KOPT-K1 (cell line): ENCODE measurements at regions not wholly inside any gene's neighbourhood (a gene's known extent, or its start where the extent isn't known, plus 50 kb on each side); places are given as distances from the start of the nearest gene placed in this dataset.
"Not testable (repeated sequence)": the region's sequence is repeated elsewhere in the genome, so short reads cannot be mapped to it uniquely, and the experiment has no call there.

ENCODE experiments used
- H3K27ac ChIP-seq: fragments of 200-600 bp; sonication (generic); 2 replicates; pipeline ENCODE4 v1.5.1; 2016; ENCODE audit warnings: antibody characterized with exemption, mild to moderate bottlenecking, low read depth, low read length; ENCODE audit not compliant: poor library complexity, severe bottlenecking
- H3K36me3 ChIP-seq: fragments of 200-600 bp; sonication (generic); 2 replicates; pipeline ENCODE4 v1.5.1; 2017; ENCODE audit warnings: antibody characterized with exemption, mild to moderate bottlenecking, low read length, moderate library complexity; ENCODE audit not compliant: insufficient read depth
- H3K9me3 ChIP-seq: fragments of 200-600 bp; sonication (generic); 2 replicates; pipeline ENCODE4 v1.5.1; 2017; ENCODE audit warnings: antibody characterized with exemption, low read length, mild to moderate bottlenecking; ENCODE audit not compliant: insufficient read depth, poor library complexity, severe bottlenecking

DNA sequence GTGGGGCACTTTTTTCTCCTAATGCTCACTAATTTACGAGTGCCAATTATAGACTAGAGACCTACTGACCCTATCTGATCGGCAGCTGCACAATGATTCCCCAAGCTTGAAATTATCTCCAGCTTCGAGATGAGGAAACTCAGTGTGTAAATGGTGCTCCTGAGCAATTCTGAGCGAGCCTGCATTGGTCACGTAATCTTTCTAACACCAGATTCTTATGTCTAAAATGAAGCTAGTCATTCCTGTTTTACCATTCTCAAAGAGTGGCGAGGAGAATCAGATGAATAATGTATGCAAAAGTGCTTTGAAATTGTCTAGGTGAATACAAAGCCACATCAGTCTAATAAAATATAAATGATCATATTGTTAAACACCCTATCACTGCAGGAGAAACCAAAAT is 318.1 kb upstream of the FAM78B start:
- Histone ChIP-seq H3K36me3 (no peaks in the 10 kb centered on the region), H3K9me3 (no peaks in the 10 kb centered on the region), H3K27ac (no peak overlapping the region)

DNA sequence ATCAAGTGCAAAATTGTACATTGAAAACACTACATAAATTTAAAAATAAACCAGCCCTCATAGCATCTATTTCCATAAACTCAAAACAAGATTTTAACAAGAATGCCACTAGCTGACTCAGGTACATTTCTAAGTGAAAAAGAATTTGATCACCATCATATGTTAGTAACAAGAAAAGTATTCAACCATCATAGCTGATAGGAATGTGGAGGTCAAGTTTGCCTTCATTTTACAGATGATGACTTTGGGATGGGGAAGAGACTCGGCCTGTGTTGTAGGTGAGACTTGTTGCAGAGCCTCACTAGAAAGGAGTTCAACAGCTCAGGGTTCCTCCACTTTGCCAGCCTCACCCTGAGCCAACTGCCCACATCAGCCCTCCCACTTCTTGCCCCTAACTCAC is 318.8 kb upstream of the FAM78B start:
- no peak overlapping the region for H3K27ac ChIP-seq
- H3K36me3 ChIP-seq = no peaks in the 10 kb centered on the region
- H3K9me3 ChIP-seq = no peaks in the 10 kb centered on the region

DNA sequence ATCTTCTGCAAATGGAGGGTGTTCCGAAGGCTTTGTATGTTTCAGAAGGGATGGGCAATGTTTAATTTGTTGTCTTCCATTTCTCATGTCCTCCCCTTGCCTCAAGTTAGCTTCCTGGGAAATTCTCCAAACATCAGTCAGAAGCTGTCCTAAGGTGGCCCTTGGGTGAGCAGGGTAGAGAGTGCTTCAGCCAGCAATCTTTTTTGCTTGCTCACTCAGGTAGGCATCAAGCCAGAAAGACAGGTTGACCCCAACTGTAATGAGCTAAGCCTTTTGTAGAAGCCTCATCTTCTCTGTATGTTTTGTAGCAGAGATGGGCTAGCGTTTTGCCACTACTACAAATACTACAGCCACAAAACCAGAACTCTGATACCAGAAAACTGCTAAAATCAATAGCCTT is 321.5 kb upstream of the FAM78B start:
- Histone ChIP-seq H3K27ac (no peak overlapping the region), H3K9me3 (no peaks in the 10 kb centered on the region)

DNA sequence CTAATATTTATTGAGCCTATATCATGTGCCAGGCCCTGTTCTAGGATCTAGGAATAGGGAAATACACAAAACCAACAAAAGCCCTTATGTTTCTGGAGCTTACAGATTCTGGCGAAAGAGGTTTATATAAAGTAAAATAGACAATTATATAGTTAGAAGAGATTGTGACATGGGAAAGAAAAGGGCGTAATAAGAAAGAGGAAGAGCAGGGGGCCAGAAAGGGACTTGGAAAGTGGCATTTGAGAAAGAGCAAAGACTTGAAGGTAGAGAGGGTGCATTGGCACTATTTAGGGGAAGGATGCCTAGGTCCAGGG is 322.5 kb upstream of the FAM78B start:
- H3K36me3 ChIP-seq = no peaks in the 10 kb centered on the region
- no peaks in the 10 kb centered on the region for H3K9me3 ChIP-seq
- H3K27ac ChIP-seq = peak overlapping the region; percentile 75

More for the DNA sequence above, 321.5 kb upstream of the FAM78B start:
- no peaks in the 10 kb centered on the region for H3K36me3 ChIP-seq

DNA sequence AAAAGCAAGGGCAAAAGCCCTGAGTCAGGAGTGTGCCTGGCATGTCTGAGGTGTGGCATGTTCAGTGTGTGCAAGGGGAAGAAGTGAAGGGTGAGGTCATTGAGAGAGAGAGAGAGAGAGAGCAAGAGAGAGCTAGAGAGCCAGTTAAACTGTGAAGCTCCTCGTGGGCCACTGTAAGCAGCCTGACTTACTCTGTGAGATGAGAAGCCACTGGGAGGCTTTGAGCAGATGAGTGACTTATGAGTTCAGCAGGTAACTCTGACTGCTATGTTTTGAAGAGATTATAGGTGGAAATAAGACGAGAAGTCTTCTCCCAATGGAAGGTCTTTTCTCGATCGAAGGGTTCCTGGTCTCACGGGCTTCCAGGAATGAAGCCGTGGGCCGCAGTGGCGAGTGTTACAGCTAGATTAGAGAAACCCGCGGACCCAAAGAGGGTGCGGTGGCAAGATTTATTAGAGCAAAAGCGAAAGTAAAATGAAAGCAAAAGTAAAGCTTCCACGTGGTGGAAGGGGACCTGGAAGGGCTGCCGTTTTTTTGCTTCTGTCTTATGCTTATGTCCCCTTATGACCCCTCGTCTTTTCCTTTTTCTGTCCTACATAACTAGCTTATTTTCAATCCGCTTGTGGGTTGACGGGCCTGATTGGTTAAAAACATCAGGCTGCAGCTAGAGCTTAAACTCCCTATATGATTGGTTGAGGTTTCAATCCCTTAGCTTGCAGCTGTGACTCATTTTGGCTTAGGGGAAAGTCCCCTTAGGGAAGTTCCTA is 323.1 kb upstream of the FAM78B start:
- H3K36me3 ChIP-seq = no peaks in the 10 kb centered on the region
- peak overlapping the region; percentile 75 for H3K27ac ChIP-seq
- H3K9me3 ChIP-seq = no peaks in the 10 kb centered on the region

DNA sequence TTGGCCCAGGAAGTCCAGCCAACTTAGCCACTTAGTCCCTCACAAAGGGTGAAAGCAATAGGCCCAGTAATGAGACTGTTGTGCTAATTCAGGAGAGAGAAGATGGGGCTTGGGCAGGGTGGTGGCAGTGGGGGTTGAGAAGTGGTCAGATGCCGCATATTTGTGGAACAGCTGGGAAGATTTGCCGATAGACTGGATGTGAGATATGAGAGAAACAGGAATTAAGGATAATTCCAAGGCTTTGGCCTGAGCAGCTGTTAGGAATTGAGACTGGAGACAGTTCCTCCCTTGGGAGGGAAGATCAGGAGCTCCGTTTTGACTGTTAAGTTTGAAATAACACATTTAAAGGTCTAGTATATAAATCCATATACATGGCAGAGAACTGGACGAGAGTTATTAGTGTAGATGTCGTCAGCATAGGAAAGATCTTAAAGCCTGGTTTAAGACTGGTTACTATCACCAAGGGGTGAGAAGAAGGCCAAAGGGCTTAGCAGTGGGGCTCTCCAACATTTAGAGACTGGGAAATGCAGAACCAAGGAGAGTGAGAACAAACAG is 323.7 kb upstream of the FAM78B start:
- Histone ChIP-seq H3K9me3 (no peaks in the 10 kb centered on the region), H3K27ac (peak overlapping the region; percentile 75), H3K36me3 (no peaks in the 10 kb centered on the region)

DNA sequence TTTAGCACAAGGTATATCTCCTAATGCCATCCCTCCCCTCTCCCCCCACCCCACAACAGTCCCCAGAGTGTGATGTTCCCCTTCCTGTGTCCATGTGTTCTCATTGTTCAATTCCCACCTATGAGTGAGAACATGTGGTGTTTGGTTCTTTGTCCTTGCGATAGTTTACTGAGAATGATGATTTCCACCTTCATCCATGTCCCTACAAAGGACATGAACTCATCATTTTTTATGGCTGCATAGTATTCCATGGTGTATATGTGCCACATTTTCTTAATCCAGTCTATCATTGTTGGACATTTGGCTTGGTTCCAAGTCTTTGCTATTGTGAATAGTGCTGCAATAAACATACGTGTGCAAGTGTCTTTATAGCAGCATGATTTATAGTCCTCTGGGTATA is 327.0 kb upstream of the FAM78B start:
- not testable (repeated sequence) for H3K27ac ChIP-seq, H3K9me3 ChIP-seq, H3K36me3 ChIP-seq

DNA sequence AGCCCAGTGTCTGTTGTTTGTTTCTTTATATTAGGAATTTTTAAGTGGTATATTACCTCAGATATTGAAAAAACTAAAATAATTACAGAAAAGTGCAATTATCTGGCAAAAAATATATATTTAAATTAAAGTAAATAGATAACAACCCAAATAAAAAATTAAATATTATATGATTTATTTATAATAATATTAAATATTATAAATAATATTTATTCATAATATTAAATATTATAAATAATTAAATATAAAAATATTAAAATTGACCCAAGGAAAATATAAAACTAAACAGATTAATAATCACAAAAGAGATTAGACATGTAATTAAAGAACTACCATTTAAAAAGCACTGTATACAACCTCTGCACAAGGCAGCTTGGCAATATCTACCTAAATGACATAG is 331.9 kb upstream of the POGK start:
- no peaks in the 10 kb centered on the region for H3K9me3 ChIP-seq
- H3K27ac ChIP-seq = no peak overlapping the region
- H3K36me3 ChIP-seq = no peaks in the 10 kb centered on the region

DNA sequence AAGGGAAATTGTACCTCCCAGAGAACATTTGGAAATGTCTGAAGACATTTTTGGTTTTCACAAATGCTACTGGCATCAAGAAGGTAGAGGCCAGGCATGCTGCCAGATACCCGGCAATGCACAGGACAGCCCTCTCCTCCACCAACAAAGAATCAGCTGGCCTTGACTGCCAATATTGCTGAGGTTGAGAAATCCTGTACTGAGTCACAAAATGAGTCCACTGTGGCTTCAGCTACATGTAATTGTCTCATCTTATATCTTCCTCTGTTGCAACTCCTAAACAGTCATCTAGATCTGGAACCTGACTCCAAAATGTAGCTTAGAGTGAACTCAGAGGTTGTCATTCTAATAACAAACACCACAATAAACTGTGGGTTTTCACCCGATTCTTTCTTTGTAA is 327.5 kb upstream of the POGK start:
- Histone ChIP-seq H3K9me3 (no peaks in the 10 kb centered on the region), H3K27ac (no peak overlapping the region), H3K36me3 (no peaks in the 10 kb centered on the region)

DNA sequence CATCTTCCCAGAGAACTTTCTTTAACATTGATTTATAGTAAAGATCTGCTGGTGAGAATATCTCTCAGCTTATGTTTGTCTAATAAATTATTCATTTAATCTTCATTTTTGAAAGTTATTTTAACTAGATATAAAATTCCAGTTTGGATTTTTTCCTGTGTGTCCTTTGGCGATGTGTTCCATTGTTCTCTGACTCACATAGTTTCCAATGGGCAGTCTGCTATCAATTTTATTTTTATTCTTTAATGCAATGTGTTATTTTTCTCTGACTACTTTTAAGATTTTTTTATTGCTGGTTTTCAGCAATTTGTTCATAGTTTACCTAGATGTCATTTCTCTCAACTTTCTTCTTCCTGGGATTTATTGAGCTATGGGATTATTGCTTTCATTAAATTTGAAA is 325.2 kb upstream of the POGK start:
- no peaks in the 10 kb centered on the region for H3K36me3 ChIP-seq
- no peaks in the 10 kb centered on the region for H3K9me3 ChIP-seq
- H3K27ac ChIP-seq = no peak overlapping the region

DNA sequence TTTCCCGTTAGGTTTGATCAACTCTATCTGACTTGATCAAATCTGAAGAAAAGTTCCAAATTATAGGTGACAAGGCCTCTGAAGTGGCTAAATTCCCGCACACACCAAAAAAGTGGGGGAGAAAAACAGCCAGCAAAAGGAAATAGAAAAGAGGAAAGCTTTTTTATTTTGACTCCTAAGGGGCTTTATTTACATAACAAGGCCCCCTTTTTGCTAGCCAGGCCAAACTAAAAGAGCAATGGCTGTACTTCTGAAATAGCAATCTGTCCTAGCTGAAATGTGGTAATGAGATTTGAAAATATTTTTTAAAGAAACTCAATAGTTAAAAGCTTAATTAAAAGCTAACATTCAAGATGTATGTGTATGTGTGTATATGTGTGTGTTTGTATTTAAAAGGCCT is 311.5 kb upstream of the POGK start:
- Histone ChIP-seq H3K9me3 (no peaks in the 10 kb centered on the region), H3K27ac (no peak overlapping the region)

DNA sequence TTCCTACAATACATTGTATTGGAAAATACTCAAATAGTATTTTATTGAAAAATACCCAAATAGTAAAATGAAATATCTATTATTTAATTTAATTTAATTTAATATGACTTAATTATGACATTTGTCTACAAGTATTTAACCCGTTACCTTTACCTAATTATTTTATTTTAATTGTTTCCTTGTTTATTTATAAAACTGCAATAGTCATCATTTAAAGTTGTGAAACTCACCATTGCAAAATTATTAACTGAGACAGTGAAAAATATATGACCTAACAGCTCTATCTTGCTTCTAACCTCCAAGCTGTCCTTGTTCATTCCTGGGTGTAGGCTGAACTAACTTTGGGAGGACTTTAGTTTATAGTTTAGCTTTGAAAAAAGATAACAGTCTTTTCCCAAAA is 300.6 kb upstream of the POGK start:
- Histone ChIP-seq H3K36me3 (no peaks in the 10 kb centered on the region), H3K27ac (no peak overlapping the region), H3K9me3 (peaks cover 15% of the 10 kb centered on the region)

More for the DNA sequence above, 311.5 kb upstream of the POGK start:
- no peaks in the 10 kb centered on the region for H3K36me3 ChIP-seq

DNA sequence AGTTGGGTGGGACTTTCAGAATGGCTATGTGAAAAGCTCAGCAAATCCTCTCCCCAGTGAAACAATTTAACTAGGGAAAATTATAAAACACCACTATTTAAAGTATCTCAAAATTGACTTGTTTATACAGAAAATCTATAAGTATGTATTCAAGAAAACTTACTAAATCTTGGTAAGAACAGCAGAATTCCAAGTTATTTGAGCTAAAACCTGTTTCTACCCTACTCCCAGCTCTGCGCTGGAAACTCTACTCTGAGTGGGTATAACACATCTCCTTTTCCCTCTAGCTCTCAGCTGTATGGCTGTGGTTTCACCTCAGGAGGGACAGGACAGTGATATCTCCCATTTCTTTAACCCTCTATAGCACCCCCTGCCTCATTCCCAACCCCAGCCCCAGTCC is 295.2 kb upstream of the POGK start:
- no peaks in the 10 kb centered on the region for H3K9me3 ChIP-seq
- H3K36me3 ChIP-seq = no peaks in the 10 kb centered on the region
- no peak overlapping the region for H3K27ac ChIP-seq

DNA sequence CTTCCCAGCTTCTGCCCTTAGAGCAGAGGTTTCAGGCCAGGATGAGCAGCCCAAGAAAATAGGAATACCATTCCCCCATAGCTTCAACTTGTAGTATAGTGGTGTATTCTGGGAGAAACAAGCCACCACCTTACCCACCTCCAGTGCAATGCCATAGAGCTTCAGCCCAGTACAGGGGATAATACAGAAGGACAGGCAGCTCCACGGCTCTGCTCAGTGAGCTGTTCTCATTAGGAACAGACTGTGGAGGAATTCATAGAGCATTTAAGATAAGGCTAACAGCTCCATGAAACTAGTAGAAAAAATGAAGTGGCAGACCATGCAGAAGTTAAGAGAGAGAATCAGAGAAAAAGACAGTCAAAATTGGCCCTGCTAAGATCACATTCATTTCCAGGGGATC is 294.7 kb upstream of the POGK start:
- Histone ChIP-seq H3K27ac (no peak overlapping the region), H3K36me3 (no peaks in the 10 kb centered on the region), H3K9me3 (no peaks in the 10 kb centered on the region)

DNA sequence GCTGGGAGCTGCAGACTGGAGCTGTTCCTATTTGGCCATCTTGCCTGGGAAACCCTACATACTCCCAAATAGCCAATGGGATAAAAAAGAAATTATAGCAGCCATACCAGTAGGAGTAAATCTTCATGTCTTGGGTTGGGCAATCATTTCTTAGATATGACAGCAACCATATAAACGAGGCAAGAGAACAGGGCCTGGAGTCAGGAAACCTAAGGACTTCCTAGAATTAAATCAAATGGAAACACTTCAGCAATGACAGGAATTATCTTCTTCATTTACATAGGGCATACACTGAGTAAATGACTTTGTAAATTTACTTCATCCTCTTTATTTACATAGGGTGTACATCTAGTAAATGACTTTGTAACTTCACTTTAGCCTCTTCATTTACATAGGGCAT is 286.6 kb upstream of the POGK start:
- peaks cover 15% of the 10 kb centered on the region for H3K9me3 ChIP-seq
- H3K27ac ChIP-seq = no peak overlapping the region

DNA sequence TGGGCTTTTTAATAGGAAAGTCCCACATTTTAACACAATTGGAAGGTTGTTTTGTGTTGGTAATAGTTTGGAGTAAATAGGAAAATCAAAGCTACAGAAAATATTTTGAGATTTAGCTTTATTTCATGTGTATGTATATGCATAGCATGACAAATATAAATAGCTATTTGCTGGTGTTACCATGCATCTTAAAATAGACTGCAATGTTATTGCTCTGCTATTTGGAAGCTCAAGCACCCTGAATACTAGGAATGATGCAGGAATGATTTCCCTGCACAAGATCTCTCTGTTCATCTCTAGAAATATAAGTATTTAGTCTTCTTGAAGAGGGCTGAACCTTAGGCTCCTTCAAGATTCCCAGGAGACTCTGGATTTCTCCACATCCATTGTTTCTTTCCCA is 268.3 kb upstream of the POGK start:
- no peaks in the 10 kb centered on the region for H3K36me3 ChIP-seq
- H3K9me3 ChIP-seq = peaks cover 4% of the 10 kb centered on the region
- no peak overlapping the region for H3K27ac ChIP-seq

More for the DNA sequence above, 286.6 kb upstream of the POGK start:
- no peaks in the 10 kb centered on the region for H3K36me3 ChIP-seq
